HCT116 (cell line): ENCODE measurements at regions not wholly inside any gene's neighbourhood (a gene's known extent, or its start where the extent isn't known, plus 50 kb on each side); places are given as distances from the start of the nearest gene placed in this dataset.

Experiments used
- ATAC-seq: fragments of 200-7000 bp; cut with Tn5 transposase; 2 replicates; pipeline ENCODE4 v1.9.1; 2020; ENCODE audit warnings: mild to moderate bottlenecking, moderate library complexity
- BruUV-seq: library from RNA; stranded (reverse); fragments of 400-500 nt; replicated peaks from 2 replicates; lab custom pipeline; 2021; lab: Mats Ljungman, UMichigan
- CTCF ChIA-PET: fragments of 300-600 bp; sonication (Branson Sonifier 250); formaldehyde crosslinking; loops from one replicate; lab custom pipeline; 2021; ENCODE audit warnings: antibody characterized with exemption; lab: Charles Lee
- POLR2A ChIA-PET: fragments of 300-600, 350-600 bp; sonication (Branson Sonifier 250); formaldehyde crosslinking; loops from one replicate; lab custom pipeline; 2021; ENCODE audit warnings: antibody characterized with exemption; lab: Charles Lee
- RAD21 ChIA-PET, 2 experiments: fragments of 300-600 bp; sonication (Branson Sonifier 250); formaldehyde crosslinking; loops; one replicate each; lab custom pipeline; 2023; ENCODE audit warnings: low total read pairs in 2 of 2; ENCODE audit not compliant: uncharacterized antibody in 2 of 2, unreplicated experiment in 2 of 2, low non-redundant PET in 1 of 2; lab: Charles Lee
- DNase-seq: peaks from one replicate; pipeline ENCODE4 v3.0.0-alpha.2; 2010; ENCODE audit warnings: low read depth, low spot score
- H2AFZ ChIP-seq: fragments of 200-600 bp; shearing (Covaris generic), sonication (generic); 2 replicates; pipeline ENCODE4 v1.6.1; 2017; ENCODE audit warnings: low read depth, mixed run types, mixed read lengths, antibody characterized with exemption, low read length; ENCODE audit not compliant: poor library complexity, severe bottlenecking
- H3K27ac ChIP-seq: 2 replicates; pipeline ENCODE4 v1.5.1; 2012; ENCODE audit warnings: low read depth, low read length
- H3K27me3 ChIP-seq: fragments of 200-600 bp; sonication (generic); 2 replicates; pipeline ENCODE4 v1.6.1; 2016; ENCODE audit warnings: mixed run types, low read length, mixed read lengths; ENCODE audit not compliant: insufficient read depth
- H3K36me3 ChIP-seq, 2 experiments: fragments of 200-500 bp in 1 of 2; fragments of 200-600 bp in 1 of 2; sonication (Bioruptor generic) in 1 of 2; sonication (generic) in 1 of 2; 2 replicates each; pipeline versions ENCODE4 v1.5.1 to v1.6.1; 2014 to 2016; ENCODE audit warnings: low read length in 2 of 2, inconsistent platforms in 1 of 2, mixed read lengths in 1 of 2, mixed run types in 1 of 2; ENCODE audit not compliant: insufficient read depth in 2 of 2, control insufficient read depth in 1 of 2
- H3K4me1 ChIP-seq, 2 experiments: fragments of 200-600 bp in 1 of 2; sonication (generic) in 1 of 2; 2 replicates each; pipeline versions ENCODE4 v1.5.1 to v1.6.1; 2012 to 2017; ENCODE audit warnings: low read length in 2 of 2, inconsistent platforms in 1 of 2, mild to moderate bottlenecking in 1 of 2, mixed read lengths in 1 of 2, mixed run types in 1 of 2, moderate library complexity in 1 of 2; ENCODE audit not compliant: insufficient read depth in 2 of 2, control insufficient read depth in 1 of 2
- H3K4me2 ChIP-seq: fragments of 200-600 bp; sonication (generic); 2 replicates; pipeline ENCODE4 v1.6.1; 2017; ENCODE audit warnings: mixed run types, low read length, mixed read lengths
- H3K4me3 ChIP-seq, 2 experiments: fragments of 200-600 bp in 1 of 2; sonication (generic) in 1 of 2; replicated peaks in 1 of 2; 2 replicates each; pipeline ENCODE4 v1.5.1; 2011 to 2016; ENCODE audit warnings: low read length in 2 of 2, control low read depth in 1 of 2, low read depth in 1 of 2, mild to moderate bottlenecking in 1 of 2, mixed read lengths in 1 of 2, mixed run types in 1 of 2
- H3K79me2 ChIP-seq: fragments of 200-600 bp; sonication (generic); 2 replicates; pipeline ENCODE4 v1.6.1; 2017; ENCODE audit warnings: mild to moderate bottlenecking, mixed run types, low read length, moderate library complexity, mixed read lengths; ENCODE audit not compliant: insufficient read depth
- H3K9ac ChIP-seq: fragments of 200-600 bp; sonication (generic); 2 replicates; pipeline ENCODE4 v1.6.1; 2016; ENCODE audit warnings: low read length, mixed read lengths
- H3K9me2 ChIP-seq: fragments of 200-600 bp; sonication (generic), shearing (Covaris generic); 2 replicates; pipeline ENCODE4 v1.6.1; 2017; ENCODE audit warnings: mixed run types, mild to moderate bottlenecking, moderate library complexity; ENCODE audit not compliant: insufficient read depth
- H3K9me3 ChIP-seq, 2 experiments: fragments of 200-500 bp in 1 of 2; fragments of 200-600 bp in 1 of 2; sonication (Bioruptor generic) in 1 of 2; sonication (generic) in 1 of 2; 2 replicates each; pipeline ENCODE4 v1.6.1; 2014 to 2017; ENCODE audit warnings: low read length in 2 of 2, mixed read lengths in 2 of 2, inconsistent platforms in 1 of 2, low read depth in 1 of 2, mild to moderate bottlenecking in 1 of 2, mixed run types in 1 of 2, moderate library complexity in 1 of 2; ENCODE audit not compliant: control insufficient read depth in 1 of 2, insufficient read depth in 1 of 2
- H4K20me1 ChIP-seq: fragments of 200-600 bp; sonication (generic), shearing (Covaris generic); 2 replicates; pipeline ENCODE4 v1.6.1; 2017; ENCODE audit warnings: mixed run types, mild to moderate bottlenecking, moderate library complexity; ENCODE audit not compliant: insufficient read depth
- ATF3 ChIP-seq: IDR thresholded peaks from 2 replicates; pipeline ENCODE4 v1.6.1; 2012
- CBX3 ChIP-seq: IDR thresholded peaks from 2 replicates; pipeline ENCODE4 v1.6.1; 2012; ENCODE audit warnings: low read depth
- CEBPB ChIP-seq: IDR thresholded peaks from 2 replicates; pipeline ENCODE4 v1.6.1; 2012; ENCODE audit warnings: low read depth
- EGR1 ChIP-seq: IDR thresholded peaks from 2 replicates; pipeline ENCODE4 v1.6.1; 2012; ENCODE audit warnings: low read depth
- EZH2 ChIP-seq: fragments of 200-600 bp; sonication (generic); IDR thresholded peaks from 2 replicates; pipeline ENCODE4 v1.6.1; 2017; ENCODE audit warnings: antibody characterized with exemption, mixed run types
- EZH2phosphoT487 ChIP-seq: fragments of 200-600 bp; IDR thresholded peaks from 2 replicates; pipeline ENCODE4 v1.6.1; 2018; ENCODE audit warnings: antibody characterized with exemption, borderline replicate concordance
- FOSL1 ChIP-seq: IDR thresholded peaks from 2 replicates; pipeline ENCODE4 v1.6.1; 2012; ENCODE audit warnings: low read depth
- POLR2A ChIP-seq: IDR thresholded peaks from 2 replicates; pipeline ENCODE4 v1.7.0; 2011; ENCODE audit warnings: borderline replicate concordance; ENCODE audit not compliant: insufficient read depth, insufficient read length; ENCODE audit errors: extremely low read depth
- RAD21 ChIP-seq: IDR thresholded peaks from 2 replicates; pipeline ENCODE4 v1.6.1; 2012; ENCODE audit warnings: low read depth, mild to moderate bottlenecking
- SIN3A ChIP-seq: IDR thresholded peaks from 2 replicates; pipeline ENCODE4 v1.6.1; 2012; ENCODE audit warnings: low read depth
- TCF7L2 ChIP-seq: IDR thresholded peaks from 2 replicates; pipeline ENCODE4 v1.7.0; 2011; ENCODE audit warnings: borderline replicate concordance, inconsistent platforms; ENCODE audit not compliant: insufficient read depth, insufficient read length; ENCODE audit errors: extremely low read depth
- YY1 ChIP-seq: IDR thresholded peaks from 2 replicates; pipeline ENCODE4 v1.6.1; 2011; ENCODE audit warnings: low read length, low read depth, moderate library complexity, mild to moderate bottlenecking; ENCODE audit not compliant: insufficient replicate concordance; ENCODE audit errors: extremely low read depth
- ZBTB33 ChIP-seq: IDR thresholded peaks from 2 replicates; pipeline ENCODE4 v1.6.1; 2011; ENCODE audit warnings: mild to moderate bottlenecking, low read length, moderate library complexity; ENCODE audit not compliant: insufficient replicate concordance; ENCODE audit errors: extremely low read depth
- ZNF274 ChIP-seq: fragments of 200-500 bp; sonication (Bioruptor generic); IDR thresholded peaks from 2 replicates; pipeline ENCODE4 v1.6.1; 2014; ENCODE audit warnings: mild to moderate bottlenecking, low read depth, low read length, inconsistent platforms
- intact Hi-C: fragments of 100-400 bp; cut with micrococcal nuclease; formaldehyde crosslinking; loops from 2 replicates; pipeline ENCODE4 v1.10.0; 2022
- TF ChIP-seq, protein P1 (sequence below), 3 experiments: fragments of 200-600 bp in 1 of 3; sonication (generic) in 1 of 3; IDR thresholded peaks in 2 of 3; conservative IDR thresholded peaks in 1 of 3; 2 replicates each; pipeline ENCODE4 v1.5.1; 2012 to 2017; ENCODE audit warnings: low read depth in 2 of 3, low read length in 2 of 3, antibody characterized with exemption in 1 of 3, borderline replicate concordance in 1 of 3, control low read depth in 1 of 3, mild to moderate bottlenecking in 1 of 3, mixed read lengths in 1 of 3, mixed run types in 1 of 3, moderate library complexity in 1 of 3; ENCODE audit not compliant: insufficient read depth in 1 of 3
- TF ChIP-seq, protein P2 (sequence below): IDR thresholded peaks from 2 replicates; pipeline ENCODE4 v1.6.1; 2012

GRCh38 chr3:40867797-40868196, 331.5 kb upstream of the CTNNB1 start (continued):
- TF ChIP-seq ZBTB33, result no peak
- no peak for TF ChIP-seq FOSL1
- no peak for TF ChIP-seq RAD21
- TF ChIP-seq ATF3, result no peak
- no peak for TF ChIP-seq EZH2phosphoT487
- no peak for TF ChIP-seq SIN3A
- no peak for TF ChIP-seq YY1
- TF ChIP-seq EGR1, result no peak
- no peak for TF ChIP-seq CBX3
- no peak for TF ChIP-seq POLR2A
- TF ChIP-seq, protein P1, sequence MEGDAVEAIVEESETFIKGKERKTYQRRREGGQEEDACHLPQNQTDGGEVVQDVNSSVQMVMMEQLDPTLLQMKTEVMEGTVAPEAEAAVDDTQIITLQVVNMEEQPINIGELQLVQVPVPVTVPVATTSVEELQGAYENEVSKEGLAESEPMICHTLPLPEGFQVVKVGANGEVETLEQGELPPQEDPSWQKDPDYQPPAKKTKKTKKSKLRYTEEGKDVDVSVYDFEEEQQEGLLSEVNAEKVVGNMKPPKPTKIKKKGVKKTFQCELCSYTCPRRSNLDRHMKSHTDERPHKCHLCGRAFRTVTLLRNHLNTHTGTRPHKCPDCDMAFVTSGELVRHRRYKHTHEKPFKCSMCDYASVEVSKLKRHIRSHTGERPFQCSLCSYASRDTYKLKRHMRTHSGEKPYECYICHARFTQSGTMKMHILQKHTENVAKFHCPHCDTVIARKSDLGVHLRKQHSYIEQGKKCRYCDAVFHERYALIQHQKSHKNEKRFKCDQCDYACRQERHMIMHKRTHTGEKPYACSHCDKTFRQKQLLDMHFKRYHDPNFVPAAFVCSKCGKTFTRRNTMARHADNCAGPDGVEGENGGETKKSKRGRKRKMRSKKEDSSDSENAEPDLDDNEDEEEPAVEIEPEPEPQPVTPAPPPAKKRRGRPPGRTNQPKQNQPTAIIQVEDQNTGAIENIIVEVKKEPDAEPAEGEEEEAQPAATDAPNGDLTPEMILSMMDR (IDR thresholded peaks at IDR 0.05 in 2 of 3, conservative IDR thresholded peaks at IDR 0.05 in 1 of 3; ENCODE audit: borderline replicate concordance in 1 of 3, insufficient read depth in 1 of 3, low read depth in 2 of 3, low read length in 2 of 3), result no peak
- TF ChIP-seq, all 23 proteins: peak for 0

- no peak overlapping the region for H3K9ac ChIP-seq
- no peak overlapping the region for H3K4me3 ChIP-seq
- no peaks in the 10 kb centered on the region for H4K20me1 ChIP-seq
- H3K9me2 ChIP-seq, result no peaks in the 10 kb centered on the region
- TF ChIP-seq CBX3 (no peak), CEBPB (no peak), ZBTB33 (no peak), TCF7L2 (no peak), ZNF274 (no peak), EZH2 (no peak)
- TF ChIP-seq, protein P2, sequence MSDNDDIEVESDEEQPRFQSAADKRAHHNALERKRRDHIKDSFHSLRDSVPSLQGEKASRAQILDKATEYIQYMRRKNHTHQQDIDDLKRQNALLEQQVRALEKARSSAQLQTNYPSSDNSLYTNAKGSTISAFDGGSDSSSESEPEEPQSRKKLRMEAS, result no peak
- H3K27ac ChIP-seq, result no peak overlapping the region
- ChIA-PET CTCF (no interaction called here), RAD21 (no interaction called here), POLR2A (no interaction called here)
- no peak for ATAC-seq
- no peaks in the 10 kb centered on the region for H3K4me1 ChIP-seq
- no peak for DNase-seq
- peaks cover 26% of the 10 kb centered on the region; the same call in 1 of the 2 replicates for H3K27me3 ChIP-seq
- no peaks in the 10 kb centered on the region for H3K9me3 ChIP-seq
- no peaks in the 10 kb centered on the region for H3K36me3 ChIP-seq
- H2AFZ ChIP-seq, result no peak overlapping the region
- intact Hi-C loops, result no loop called here
- no TSS peak for BruUV-seq
- H3K4me2 ChIP-seq, result no peak overlapping the region
- H3K79me2 ChIP-seq, result no peaks in the 10 kb centered on the region
Observed at GRCh38 chr3:40869013-40869412, 330.3 kb upstream of the CTNNB1 start.
